CD4-positive, alpha-beta T cell treated with Interleukin-15 for 4 hours (primary cell): ENCODE measurements at regions not wholly inside any gene's neighbourhood (a gene's known extent, or its start where the extent isn't known, plus 50 kb on each side); places are given as distances from the start of the nearest gene placed in this dataset.

Experiments used
- DNase-seq: peaks from one replicate; pipeline ENCODE4 v3.0.0-alpha.2; 2020; ENCODE audit warnings: low spot score

GRCh38 chr5:3825531-3826451 lies 230.2 kb downstream of the IRX1 start:
- DNase-seq = no peak

- DNase-seq = no peak
These were observed 232.0 kb downstream of the IRX1 start for GRCh38 chr5:3827624-3828023.

- no peak for DNase-seq
These were observed 233.1 kb downstream of the IRX1 start for GRCh38 chr5:3828761-3829160.

GRCh38 chr5:3833566-3833965 lies 237.9 kb downstream of the IRX1 start:
- no peak for DNase-seq

- DNase-seq = no peak
These were observed 240.2 kb downstream of the IRX1 start for GRCh38 chr5:3835811-3836210.

- DNase-seq = no peak
These were observed 240.9 kb downstream of the IRX1 start for GRCh38 chr5:3836528-3836927.

- no peak for DNase-seq
These were observed 241.9 kb downstream of the IRX1 start for GRCh38 chr5:3837506-3837905.

GRCh38 chr5:3839151-3839550 lies 243.5 kb downstream of the IRX1 start:
- DNase-seq = no peak

GRCh38 chr5:3842591-3842990 lies 247.0 kb downstream of the IRX1 start:
- DNase-seq = no peak

- no peak for DNase-seq
These were observed 248.1 kb downstream of the IRX1 start for GRCh38 chr5:3843706-3844105.

GRCh38 chr5:3844266-3844665 lies 248.6 kb downstream of the IRX1 start:
- no peak for DNase-seq

GRCh38 chr5:3845230-3845629 lies 249.6 kb downstream of the IRX1 start:
- no peak for DNase-seq

- DNase-seq = no peak
These were observed 256.7 kb downstream of the IRX1 start for GRCh38 chr5:3852161-3852916.

GRCh38 chr5:3853362-3853761 lies 257.7 kb downstream of the IRX1 start:
- DNase-seq = no peak

- no peak for DNase-seq
These were observed 258.7 kb downstream of the IRX1 start for GRCh38 chr5:3854188-3854821.

- DNase-seq = no peak
These were observed 260.4 kb downstream of the IRX1 start for GRCh38 chr5:3856036-3856435.

GRCh38 chr5:3858524-3858923 lies 262.9 kb downstream of the IRX1 start:
- no peak for DNase-seq

GRCh38 chr5:3862906-3863305 lies 267.3 kb downstream of the IRX1 start:
- no peak for DNase-seq

GRCh38 chr5:3875144-3875543 lies 279.5 kb downstream of the IRX1 start:
- DNase-seq = no peak

- no peak for DNase-seq
These were observed 282.6 kb downstream of the IRX1 start for GRCh38 chr5:3878267-3878666.

- no peak for DNase-seq
These were observed 287.4 kb downstream of the IRX1 start for GRCh38 chr5:3883040-3883439.

GRCh38 chr5:3886524-3887451 lies 291.2 kb downstream of the IRX1 start:
- no peak for DNase-seq
